Suppressor macrophage treated with lipopolysaccharide for 4 hours (primary cell): ENCODE measurements at regions not wholly inside any gene's neighbourhood (a gene's known extent, or its start where the extent isn't known, plus 50 kb on each side); places are given as distances from the start of the nearest gene placed in this dataset.
"Not testable (repeated sequence)": the region's sequence is repeated elsewhere in the genome, so short reads cannot be mapped to it uniquely, and the experiment has no call there.

ENCODE experiments used
- DNase-seq: peaks from one replicate; pipeline ENCODE4 v3.0.0-alpha.2; 2020

GRCh38 chr19:28726533-28727479, 486.1 kb downstream of the UQCRFS1 start:
- no peak for DNase-seq

- no peak for DNase-seq
Measured at GRCh38 chr19:28718909-28719308, 494.0 kb downstream of the UQCRFS1 start.

- DNase-seq: no peak
Measured at GRCh38 chr19:28715157-28715556, 497.8 kb downstream of the UQCRFS1 start.

- no peak for DNase-seq
Measured at GRCh38 chr19:28711411-28711810, 501.5 kb downstream of the UQCRFS1 start.

- DNase-seq: peak; percentile 70
Measured at GRCh38 chr19:28710278-28710677, 502.7 kb downstream of the UQCRFS1 start.

DNA sequence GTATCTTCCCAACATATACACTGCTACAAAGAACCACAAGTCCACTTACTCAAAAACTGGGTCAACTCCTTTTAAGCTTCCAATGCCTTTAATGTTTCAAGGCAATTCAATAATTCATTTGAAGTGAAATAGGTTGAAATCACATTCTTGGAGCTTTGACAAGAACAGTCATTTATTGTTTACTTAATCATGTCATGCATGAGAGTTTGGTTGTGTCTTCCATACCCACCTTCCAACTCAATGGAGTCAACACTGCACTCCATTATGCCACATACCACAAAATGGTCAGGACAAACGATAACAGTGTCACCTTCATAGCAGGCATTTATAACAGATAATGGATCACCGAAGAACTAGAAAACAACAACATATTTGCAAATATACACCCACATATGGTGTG, 506.3 kb downstream of the UQCRFS1 start:
- no peak for DNase-seq

GRCh38 chr19:28705008-28705407, 507.9 kb downstream of the UQCRFS1 start:
- no peak for DNase-seq

GRCh38 chr19:28703400-28703956, 509.5 kb downstream of the UQCRFS1 start:
- DNase-seq: no peak

GRCh38 chr19:28701491-28701890, 511.5 kb downstream of the UQCRFS1 start:
- DNase-seq: no peak

- no peak for DNase-seq
Measured at GRCh38 chr19:28700176-28700575, 512.8 kb downstream of the UQCRFS1 start.

GRCh38 chr19:28697308-28697707, 515.6 kb downstream of the UQCRFS1 start:
- DNase-seq: no peak

- DNase-seq: no peak
Measured at GRCh38 chr19:28694812-28695211, 518.1 kb downstream of the UQCRFS1 start.

DNA sequence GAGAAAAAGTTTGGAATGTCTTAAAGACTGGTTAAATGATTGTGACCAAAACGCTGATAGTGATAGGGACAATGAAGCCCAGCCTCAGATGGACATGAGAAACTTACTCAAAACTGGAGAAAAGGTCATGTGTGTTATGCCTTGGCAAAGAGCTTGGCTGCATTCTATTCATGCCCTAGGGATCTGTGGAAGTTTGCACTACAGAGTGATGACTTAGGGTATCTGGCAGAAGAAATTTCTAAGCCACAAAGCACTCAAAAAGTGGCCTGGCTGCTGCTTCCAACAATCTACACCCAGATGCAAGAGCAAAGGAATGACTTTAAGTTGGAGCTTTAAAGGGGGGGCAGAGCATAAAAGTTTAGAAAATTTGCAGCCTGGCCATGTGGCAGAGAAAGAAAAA, 521.3 kb downstream of the UQCRFS1 start:
- DNase-seq: no peak

GRCh38 chr19:28689464-28689863, 523.5 kb downstream of the UQCRFS1 start:
- not testable (repeated sequence) for DNase-seq

DNA sequence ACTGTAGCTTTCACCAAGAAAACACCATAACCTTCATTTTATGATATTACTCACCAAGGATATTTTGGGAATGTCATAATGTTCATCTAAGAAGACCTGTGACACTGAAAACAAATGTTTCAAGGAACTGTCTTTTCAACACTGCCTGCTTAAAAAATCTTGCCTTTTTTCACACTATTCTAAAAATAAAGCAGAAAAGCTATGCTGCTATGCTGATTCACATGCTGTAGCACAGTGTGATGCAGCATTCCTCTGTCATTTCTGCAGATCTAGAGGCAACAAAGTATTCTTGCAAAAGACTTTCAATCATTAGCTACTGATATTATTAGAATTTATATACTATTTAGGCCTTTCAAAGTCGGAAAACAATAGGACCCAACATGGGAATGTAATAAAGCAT, 525.7 kb downstream of the UQCRFS1 start:
- no peak for DNase-seq

DNA sequence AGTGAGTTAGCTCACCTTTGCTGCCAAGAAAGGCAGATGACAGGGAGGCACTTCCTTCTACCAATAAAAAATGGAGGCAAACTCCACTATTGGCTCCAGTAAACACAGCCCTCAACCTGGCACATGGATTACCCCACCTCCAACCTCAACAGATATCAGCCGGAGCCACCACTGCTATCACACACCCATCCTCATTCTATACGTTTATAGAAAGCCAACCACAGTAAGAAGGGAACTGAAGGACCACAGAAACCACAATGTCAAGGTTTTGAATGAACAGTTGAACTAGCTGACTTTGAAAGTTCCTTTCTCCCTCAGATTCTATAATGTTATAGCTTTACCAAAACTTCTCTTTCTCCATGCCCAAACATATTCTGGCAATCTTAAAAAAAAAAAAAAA, 526.2 kb downstream of the UQCRFS1 start:
- DNase-seq: no peak

GRCh38 chr19:28685802-28686201, 527.1 kb downstream of the UQCRFS1 start:
- no peak for DNase-seq

- DNase-seq: not testable (repeated sequence)
Measured at GRCh38 chr19:28685077-28685476, 527.9 kb downstream of the UQCRFS1 start.

GRCh38 chr19:28680111-28680510, 532.8 kb downstream of the UQCRFS1 start:
- DNase-seq: no peak

GRCh38 chr19:28670836-28671235, 542.1 kb downstream of the UQCRFS1 start:
- no peak for DNase-seq

- no peak for DNase-seq
Measured at GRCh38 chr19:28669804-28670203, 543.1 kb downstream of the UQCRFS1 start.

DNA sequence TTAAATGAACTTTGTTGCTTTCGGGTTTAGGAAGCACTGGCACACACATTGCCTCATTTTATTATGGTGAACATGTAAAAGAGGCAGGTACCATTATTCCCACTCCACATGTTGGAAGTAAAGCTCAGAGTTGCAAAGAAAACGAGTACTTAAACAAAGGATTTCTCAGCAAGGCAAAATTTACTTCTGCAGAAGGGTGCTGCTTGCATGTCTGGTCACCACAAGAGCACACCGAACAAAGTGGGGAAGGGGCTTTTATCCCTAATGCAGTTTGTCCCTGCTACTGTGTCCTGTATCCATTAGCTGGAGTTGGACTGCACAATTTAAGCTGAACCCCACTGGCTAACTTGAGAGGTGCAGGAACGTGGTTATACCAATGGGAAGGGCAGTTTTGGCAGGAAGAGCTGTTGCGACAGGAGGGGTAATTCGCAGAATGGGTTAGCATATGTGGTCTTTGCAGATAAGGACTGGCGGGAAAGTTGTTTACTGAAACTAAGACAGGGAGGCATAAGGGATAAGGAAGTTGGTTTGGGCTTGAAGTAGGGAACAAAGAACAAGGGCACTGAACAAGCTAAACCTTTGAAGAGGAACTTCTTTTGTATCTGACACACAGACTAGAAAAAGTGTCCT, 545.5 kb downstream of the UQCRFS1 start:
- DNase-seq: no peak

- no peak for DNase-seq
Measured at GRCh38 chr19:28665748-28666147, 547.2 kb downstream of the UQCRFS1 start.

DNA sequence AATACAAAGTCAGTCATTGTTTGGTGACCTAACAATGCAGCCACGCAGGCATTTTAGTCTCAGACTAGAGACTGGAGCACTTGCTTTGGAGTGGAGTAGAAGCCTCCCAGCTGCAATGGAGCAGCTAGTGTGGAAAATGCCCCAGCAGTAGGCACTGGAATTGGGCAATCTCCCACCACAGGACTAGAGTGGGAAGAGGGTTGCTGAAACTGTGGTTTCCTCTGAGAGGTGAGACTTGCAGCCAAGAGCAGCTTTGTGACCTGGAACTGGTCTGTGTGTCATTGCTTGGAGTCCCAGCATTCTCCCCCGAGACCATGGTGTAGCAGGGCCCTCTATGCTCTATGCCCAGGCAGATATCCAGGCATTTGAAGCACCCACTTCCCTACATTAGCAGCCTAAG, 556.3 kb downstream of the UQCRFS1 start:
- DNase-seq: no peak
